Mucosa of descending colon (tissue), 3 donors: ENCODE measurements at regions not wholly inside any gene's neighbourhood (a gene's known extent, or its start where the extent isn't known, plus 50 kb on each side); places are given as distances from the start of the nearest gene placed in this dataset.
"Not testable (repeated sequence)": the region's sequence is repeated elsewhere in the genome, so short reads cannot be mapped to it uniquely, and the experiment has no call there.

Experiments used
- ATAC-seq: fragments of 200-7000 bp; cut with Tn5 transposase; one replicate; pipeline ENCODE4 v1.9.1; 2020; ENCODE audit warnings: mild to moderate bottlenecking, moderate library complexity
- DNase-seq, 3 donors: peaks; one replicate each; pipeline ENCODE4 v3.0.0-alpha.2; 2020
- H3K36me3 ChIP-seq: fragments of 200-600 bp; one replicate; pipeline ENCODE4 v1.8.0; 2021; ENCODE audit warnings: low read depth, mild to moderate bottlenecking
- H3K4me1 ChIP-seq: fragments of 200-600 bp; one replicate; pipeline ENCODE4 v1.8.0; 2021; ENCODE audit warnings: low read depth, mild to moderate bottlenecking
- H3K4me3 ChIP-seq: fragments of 200-600 bp; one replicate; pipeline ENCODE4 v1.8.0; 2021; ENCODE audit warnings: mild to moderate bottlenecking
- H3K9me3 ChIP-seq: fragments of 200-600 bp; one replicate; pipeline ENCODE4 v1.8.0; 2021; ENCODE audit warnings: mild to moderate bottlenecking
- CTCF ChIP-seq: fragments of 200-600 bp; IDR thresholded peaks from one replicate; pipeline ENCODE4 v1.8.0; 2022; ENCODE audit warnings: antibody characterized with exemption, mild to moderate bottlenecking
- intact Hi-C, 2 donors: fragments of 100-400 bp; cut with DNase I in 1 of 2; cut with micrococcal nuclease in 1 of 2; formaldehyde crosslinking; loops; one replicate each; pipeline versions ENCODE4 v1.11.0 to v1.11.1; 2022; cut with DNase I, micrococcal nuclease
- donor health status: DM: no; HTN: no; CAD: no; lungs with moderate emphysema.
- donor health status: DM: no; HTN: no; CAD: no.
- donor health status: DM: no; HTN: yes; CAD: no.

- intact Hi-C loops = no loop called here
- ATAC-seq = no peak
- H3K4me1 ChIP-seq = no peaks in the 10 kb centered on the region
- no peaks in the 10 kb centered on the region for H3K9me3 ChIP-seq
- H3K36me3 ChIP-seq = no peaks in the 10 kb centered on the region
- no peak for DNase-seq
- no peak overlapping the region for H3K4me3 ChIP-seq
- no peak for TF ChIP-seq CTCF
Measured at GRCh38 chr3:180421221-180421620, 180.7 kb upstream of the TTC14 start.

GRCh38 chr3:180421721-180422120, 180.2 kb upstream of the TTC14 start:
- intact Hi-C loops = no loop called here
- no peak for TF ChIP-seq CTCF
- Histone ChIP-seq H3K9me3 (no peaks in the 10 kb centered on the region), H3K4me3 (no peak overlapping the region), H3K36me3 (no peaks in the 10 kb centered on the region), H3K4me1 (no peaks in the 10 kb centered on the region)
- ATAC-seq (no peak), DNase-seq (no peak)

- H3K36me3 ChIP-seq, intact Hi-C loops, ATAC-seq: not testable (repeated sequence)
Measured at GRCh38 chr3:180424305-180424704, 177.7 kb upstream of the TTC14 start.

GRCh38 chr3:180430896-180431295, 171.1 kb upstream of the TTC14 start:
- no peak overlapping the region for H3K4me3 ChIP-seq
- H3K9me3 ChIP-seq = peaks cover 16% of the 10 kb centered on the region
- DNase-seq (no peak), ATAC-seq (no peak)
- no peaks in the 10 kb centered on the region for H3K36me3 ChIP-seq
- H3K4me1 ChIP-seq = no peaks in the 10 kb centered on the region
- TF ChIP-seq CTCF = no peak
- intact Hi-C loops = no loop called here

More at GRCh38 chr3:180424305-180424704, 177.7 kb upstream of the TTC14 start:
- not testable (repeated sequence) for H3K4me1 ChIP-seq, H3K9me3 ChIP-seq, DNase-seq, H3K4me3 ChIP-seq

GRCh38 chr3:180433152-180433551, 168.8 kb upstream of the TTC14 start:
- TF ChIP-seq CTCF = no peak
- Histone ChIP-seq H3K4me3 (no peak overlapping the region), H3K36me3 (no peaks in the 10 kb centered on the region), H3K9me3 (peaks cover 18% of the 10 kb centered on the region), H3K4me1 (no peaks in the 10 kb centered on the region)
- intact Hi-C loops = no loop called here
- ATAC-seq (no peak), DNase-seq (no peak)

- intact Hi-C loops = no loop called here
- no peak for ATAC-seq
- TF ChIP-seq CTCF = no peak
Measured at GRCh38 chr3:180447136-180447535, 154.8 kb upstream of the TTC14 start.

GRCh38 chr3:180448407-180448806, 153.6 kb upstream of the TTC14 start:
- intact Hi-C loops, DNase-seq, H3K36me3 ChIP-seq, ATAC-seq, H3K4me1 ChIP-seq, H3K4me3 ChIP-seq: not testable (repeated sequence)
- peaks cover 19% of the 10 kb centered on the region for H3K9me3 ChIP-seq

More at GRCh38 chr3:180447136-180447535, 154.8 kb upstream of the TTC14 start:
- no peaks in the 10 kb centered on the region for H3K4me1 ChIP-seq
- H3K9me3 ChIP-seq = peaks cover 19% of the 10 kb centered on the region
- H3K36me3 ChIP-seq = no peaks in the 10 kb centered on the region
- H3K4me3 ChIP-seq = no peak overlapping the region
- no peak for DNase-seq
